NCI-H748 (cell line): ENCODE measurements at regions not wholly inside any gene's neighbourhood (a gene's known extent, or its start where the extent isn't known, plus 50 kb on each side); places are given as distances from the start of the nearest gene placed in this dataset.
"Not testable (repeated sequence)": the region's sequence is repeated elsewhere in the genome, so short reads cannot be mapped to it uniquely, and the experiment has no call there.

Source experiments
- DNase-seq: peaks from one replicate; lab custom pipeline; 2025; ENCODE audit not compliant: unreplicated experiment; lab: John Stamatoyannopoulos, UW

DNA sequence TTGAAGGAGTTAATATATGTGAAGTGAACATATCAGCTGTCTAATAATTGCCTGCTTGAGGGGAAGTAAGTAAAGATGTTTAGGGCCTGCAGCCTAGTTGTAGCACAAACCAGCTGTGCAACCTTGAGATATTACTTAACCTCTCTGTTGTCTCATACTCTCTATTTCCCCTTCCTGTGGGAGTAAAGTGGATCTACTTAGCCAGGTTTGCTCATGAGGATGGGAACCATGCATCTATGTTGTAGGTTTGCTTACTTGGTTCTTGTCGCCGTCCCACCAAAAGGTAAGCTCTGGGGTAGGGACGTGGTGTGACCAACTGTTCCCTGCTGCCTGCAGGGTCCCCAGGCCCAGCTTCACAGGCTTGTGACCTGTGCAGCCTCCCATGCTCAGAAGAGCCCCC is 362.7 kb upstream of the SULF2 start:
- DNase-seq = no peak

DNA sequence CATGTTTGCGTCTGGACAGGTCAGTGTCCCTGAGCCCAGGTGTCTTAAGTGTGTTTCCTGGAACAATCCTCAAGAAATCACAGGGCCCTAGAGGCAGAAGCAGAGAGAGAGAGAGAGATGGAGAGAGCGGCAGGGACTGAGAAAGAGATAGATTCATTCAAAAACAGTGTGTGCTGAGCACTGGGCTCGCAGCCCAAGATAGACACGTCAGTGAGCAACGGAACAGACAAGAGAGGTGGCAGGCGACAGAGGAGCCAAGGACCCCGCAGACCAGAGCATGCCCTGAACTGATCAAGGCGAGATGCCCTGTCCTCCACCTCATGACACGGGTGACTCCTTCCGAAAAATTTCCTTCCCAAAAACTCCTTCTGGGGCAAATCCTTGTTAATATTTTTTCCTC is 362.0 kb upstream of the SULF2 start:
- no peak for DNase-seq

DNA sequence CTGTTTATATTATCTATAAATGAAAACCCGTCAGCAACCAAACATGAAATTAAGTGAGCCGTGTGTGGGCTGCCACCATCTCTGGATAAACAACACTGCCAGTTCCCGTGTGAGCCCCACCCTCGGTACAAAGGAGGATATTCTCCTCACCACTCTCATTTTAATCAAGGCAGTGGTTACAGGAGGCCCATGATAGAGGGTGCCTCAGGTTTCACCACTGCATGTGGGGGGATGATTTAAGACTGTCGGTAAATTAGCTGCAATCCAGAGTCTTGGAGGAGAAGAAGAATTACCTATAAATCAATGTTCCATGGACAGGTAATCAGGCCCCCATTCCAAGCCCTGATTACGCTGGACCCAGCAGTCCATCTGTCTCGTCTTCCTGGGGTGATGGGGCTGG is 361.6 kb upstream of the SULF2 start:
- peak; percentile 13 for DNase-seq

DNA sequence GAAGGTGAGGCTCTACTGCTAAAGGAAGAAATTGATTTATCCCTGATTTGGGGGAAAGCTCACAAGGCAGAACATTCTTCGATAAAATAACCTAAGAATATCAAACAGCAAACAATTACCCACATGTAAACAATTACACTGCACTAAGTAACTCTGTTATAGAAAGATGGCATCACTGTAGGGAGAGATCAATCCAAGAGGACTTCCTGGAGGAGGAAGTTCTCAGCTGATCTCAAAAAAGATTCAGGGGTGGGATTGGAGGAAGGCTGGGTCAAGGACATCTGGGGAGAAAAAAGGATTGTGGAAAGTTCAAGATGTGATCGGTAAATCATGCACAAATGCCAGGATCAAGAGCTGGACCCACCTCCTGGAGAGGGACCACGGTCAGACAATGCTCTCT is 361.0 kb upstream of the SULF2 start:
- no peak for DNase-seq

DNA sequence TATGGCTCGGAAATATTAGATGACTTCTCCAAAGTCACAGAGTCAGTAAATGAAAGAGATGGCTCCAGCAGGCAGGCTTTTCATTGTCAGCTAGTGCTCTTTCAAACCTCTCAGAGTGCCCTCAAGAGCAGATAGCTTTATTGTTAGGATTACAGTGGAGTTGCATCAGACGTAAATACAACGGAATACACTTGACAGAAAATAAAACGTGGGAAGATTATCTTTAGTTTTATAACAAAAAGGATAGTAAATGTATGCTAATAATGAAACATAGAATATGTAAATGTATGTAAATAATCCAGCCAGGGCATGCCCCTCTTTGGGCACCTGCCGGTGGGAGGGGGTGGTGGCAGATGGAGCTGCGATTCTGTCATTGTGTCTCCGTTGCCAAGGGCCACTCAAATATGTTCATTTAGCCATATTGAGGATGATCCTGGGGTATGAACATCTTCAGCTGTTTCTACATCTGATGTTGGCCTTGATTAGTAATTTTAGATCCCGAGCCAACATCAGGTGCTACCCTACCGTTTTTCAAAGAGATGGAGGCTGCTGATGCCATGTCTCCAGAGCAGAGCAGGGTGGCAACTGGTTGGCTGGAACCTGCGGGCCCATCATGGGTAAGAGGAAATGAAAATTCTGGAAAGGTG is 358.3 kb upstream of the SULF2 start:
- DNase-seq = peak; percentile 6

DNA sequence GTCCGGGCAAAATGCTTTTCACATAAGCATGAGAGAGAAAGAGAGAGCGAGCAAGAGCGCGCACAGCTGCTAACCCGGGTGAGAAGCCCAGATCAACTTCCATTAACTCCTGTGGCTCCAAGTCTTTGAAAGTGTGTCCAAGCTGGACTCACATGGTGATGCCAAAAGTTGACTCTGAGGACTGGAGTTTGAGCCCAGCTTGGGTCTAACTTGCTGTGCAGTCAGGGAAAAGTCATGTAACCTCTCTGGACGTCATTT is 357.2 kb upstream of the SULF2 start:
- DNase-seq = no peak

DNA sequence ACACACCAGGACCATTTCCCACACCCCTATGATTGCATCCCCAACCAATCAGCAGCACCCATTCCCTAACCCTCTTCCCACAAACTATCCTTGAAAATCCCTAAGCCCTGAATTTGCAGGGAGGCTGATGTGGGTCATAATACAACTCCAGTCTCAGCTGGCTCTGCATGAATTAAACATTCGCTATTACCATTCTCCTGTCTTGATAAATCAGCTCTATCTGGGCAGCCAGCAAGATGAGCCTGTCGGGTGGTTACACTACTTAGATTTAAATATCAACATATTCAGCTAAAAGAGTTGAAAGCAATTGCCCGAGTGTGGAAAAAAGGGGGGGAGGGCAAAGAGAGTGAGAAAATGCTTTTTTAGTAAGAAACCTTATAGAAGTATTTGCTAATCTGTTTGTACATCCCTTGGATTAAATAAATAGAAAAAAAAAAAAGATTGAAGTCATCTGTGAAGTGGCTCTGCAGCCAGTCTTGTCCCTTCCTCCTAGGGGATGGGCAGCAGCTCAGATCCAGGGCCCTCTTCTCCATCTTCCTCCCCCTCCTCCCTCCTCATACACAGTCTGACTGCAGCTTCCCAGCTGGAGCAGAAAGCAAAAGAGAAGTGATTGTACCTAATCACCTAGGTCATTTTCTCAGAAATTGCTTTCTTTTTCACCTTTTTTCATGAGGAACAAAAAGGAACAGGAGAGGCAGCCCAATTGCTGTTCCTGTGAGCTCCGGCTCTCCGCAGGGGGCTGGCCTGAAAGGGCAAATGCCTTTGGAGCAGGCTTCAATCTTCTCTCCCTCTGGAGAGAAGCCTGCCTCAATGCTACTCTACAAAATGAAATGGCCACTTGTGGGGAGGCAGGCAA is 356.6 kb upstream of the SULF2 start:
- DNase-seq = no peak

DNA sequence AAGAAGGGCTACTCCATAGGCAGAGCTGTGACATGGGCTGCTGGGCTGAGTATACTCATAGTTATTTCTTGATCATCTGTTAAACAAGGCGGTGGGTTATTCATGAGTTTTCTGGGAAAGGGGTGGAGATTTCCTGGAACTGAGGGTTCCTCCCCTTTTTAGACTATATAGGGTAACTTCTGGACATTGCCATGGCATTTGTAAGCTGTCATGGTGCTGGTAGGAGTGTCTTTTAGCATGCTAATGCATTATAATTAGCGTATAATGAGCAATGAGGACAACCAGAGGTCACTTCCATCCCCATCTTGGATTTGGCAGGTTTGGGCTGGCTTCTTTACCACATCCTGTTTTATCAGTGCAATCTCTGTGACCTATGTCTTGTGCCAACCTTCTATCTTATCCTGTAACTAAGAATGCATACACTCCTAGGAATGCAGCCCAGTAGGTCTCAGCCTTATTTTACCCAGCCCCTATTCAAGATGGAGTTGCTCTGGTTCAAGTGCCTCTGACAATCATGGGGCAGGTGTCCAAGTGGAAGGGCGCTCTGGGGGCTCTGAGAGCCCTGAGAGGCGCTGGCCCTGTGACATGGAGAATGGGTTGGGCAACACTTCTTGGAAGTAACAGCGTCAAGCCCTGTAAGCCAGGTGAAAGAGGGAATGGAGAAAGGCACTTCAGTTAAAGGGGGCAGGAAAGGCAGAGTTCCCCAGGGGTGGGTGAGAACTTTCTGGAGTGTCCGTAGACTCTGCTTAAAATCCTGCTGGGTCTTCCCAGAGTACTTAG is 354.2 kb upstream of the SULF2 start:
- no peak for DNase-seq

DNA sequence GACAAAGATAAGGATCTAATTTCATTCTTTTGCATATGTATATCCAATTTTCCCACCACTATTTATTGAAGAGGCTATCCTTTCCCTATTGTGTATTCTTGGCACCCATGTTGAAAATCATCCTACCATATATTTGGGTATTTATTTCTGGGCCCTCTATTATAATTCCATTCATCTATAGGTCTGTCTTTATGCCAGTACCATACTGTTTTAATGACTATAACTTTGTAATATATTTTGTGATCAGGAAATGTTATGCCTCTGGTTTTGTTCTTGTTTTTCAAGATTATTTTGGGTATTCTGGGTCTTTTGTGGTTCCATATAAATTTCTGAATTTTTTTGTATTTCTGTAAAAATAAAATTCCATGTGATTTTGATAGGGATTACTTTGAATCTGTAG is 347.6 kb upstream of the SULF2 start:
- no peak for DNase-seq

DNA sequence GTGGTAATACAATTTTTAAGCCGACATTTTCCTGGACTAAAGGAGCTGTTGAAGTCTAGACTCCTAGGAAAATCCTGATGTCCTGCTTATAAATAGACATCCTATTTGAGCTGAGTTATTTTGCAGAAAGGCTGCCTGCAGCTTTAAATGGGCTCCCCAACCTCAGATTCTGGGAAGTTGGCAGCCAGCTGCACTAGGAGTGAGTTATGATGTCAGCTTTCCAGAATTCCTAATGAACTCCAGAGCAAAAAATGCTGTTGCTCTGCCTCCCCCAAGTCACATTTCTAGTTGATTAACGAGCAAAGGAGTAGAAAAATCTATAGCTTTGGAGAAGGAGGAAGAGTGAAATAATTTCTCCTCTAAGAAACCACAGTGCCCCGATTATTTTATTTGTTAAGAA is 346.3 kb upstream of the SULF2 start:
- no peak for DNase-seq

DNA sequence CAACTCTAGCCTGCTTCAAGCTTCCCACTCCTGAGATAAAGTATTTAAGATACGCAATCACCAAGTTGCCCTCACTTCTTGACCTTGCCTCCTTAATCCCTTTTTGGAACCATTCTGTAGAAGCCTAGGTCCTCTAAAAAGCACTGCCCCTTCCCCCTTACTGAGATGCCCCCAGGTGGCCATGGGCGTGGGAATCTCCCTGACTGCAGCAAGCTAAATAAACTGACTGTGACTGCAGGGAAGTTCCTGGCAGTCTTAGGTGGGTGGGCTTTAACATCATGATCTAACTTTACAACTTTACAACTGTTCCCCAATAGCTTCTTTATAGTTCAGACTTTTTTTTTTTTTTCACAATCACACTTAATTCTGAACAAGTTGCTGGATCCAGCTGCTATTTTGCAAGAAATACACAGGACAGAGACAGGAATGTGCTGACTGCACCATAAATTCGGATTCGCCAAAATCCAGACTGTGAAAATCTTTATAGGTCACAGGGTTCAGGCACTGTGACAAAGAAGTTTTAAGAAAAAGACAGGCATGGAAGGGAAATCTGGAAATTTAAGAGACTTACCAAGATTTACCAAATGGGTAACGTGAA is 344.2 kb upstream of the SULF2 start:
- no peak for DNase-seq

DNA sequence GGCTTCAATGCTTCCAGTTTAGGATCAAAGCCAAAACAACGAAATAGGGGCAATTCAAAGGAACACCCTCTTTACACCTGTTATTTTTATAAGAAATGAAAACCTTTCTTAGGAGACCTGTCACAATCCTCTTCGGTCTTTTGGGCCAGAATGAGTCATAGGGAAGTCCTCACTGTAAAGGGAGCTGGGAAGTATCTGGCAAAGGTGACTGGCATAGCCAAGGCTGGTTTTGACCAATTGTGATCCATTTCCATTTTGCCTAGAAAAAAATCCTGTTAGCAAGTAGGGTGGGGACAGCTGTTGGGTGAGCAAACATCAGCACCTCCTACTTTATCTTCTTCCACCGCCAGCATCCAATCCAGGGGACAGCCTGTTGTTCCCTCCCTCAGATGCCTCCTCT is 343.2 kb upstream of the SULF2 start:
- no peak for DNase-seq

DNA sequence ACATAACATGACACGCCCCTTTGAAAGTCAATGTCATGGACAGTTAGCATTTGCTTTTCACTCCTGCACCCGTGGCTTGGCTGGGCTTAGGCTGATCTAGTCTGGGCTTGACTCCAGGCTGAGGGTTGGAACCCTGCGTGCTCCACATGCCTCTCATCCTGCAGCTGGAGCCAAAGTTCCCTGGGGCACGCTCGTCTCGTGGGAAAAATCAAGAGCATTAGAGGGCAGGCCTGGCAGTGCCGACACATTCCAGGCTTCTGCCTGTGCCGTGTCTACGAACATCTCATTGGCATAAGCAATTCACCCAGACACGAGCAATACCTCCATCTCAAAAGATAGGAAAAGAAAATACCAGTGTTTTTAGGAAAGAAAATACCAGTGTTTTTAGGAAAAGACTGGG is 342.7 kb upstream of the SULF2 start:
- not testable (repeated sequence) for DNase-seq

DNA sequence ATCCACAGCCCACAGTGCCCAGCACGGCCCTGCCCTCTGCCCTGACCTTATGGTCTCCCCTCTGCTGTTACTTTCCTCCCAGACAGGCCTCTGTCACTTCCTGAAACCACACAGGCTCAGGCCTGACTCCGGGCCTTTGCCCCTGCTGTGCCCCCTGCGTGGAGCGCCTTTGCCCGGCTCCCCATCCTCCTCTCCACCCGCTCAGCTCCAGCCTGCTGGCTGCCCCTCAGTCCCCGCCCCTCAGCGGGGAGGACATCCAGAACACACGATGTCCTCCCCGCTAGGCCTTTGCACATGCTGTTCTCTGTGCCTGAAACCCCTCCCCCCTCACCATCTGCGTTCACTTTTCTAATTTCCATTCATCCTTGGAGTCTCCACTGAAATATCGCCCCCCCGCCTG is 341.9 kb upstream of the SULF2 start:
- DNase-seq = not testable (repeated sequence)

DNA sequence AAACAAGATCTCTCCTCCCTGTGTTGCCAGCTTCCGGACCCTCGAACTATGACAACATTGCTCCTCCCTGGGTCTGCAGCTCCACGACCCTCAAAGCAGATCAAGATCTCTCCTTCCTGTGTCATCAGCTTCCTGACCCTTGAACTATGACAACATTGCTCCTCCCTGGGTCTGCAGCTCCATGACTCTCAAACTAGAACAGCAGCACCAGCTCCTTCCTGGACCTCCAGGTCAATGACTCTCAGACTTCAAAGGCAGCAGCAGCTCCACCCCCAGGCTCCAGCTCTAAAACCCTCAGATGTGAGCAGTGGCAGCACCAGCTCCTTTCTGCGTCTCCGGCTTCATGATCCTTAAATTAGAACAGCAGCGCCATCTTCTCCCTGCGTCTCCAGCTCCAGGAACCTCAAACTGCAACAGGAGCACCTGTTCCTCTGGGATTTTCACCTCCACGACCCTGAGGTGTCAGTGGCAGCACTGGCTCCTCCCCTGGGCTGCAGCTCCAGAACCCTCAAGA is 341.0 kb upstream of the SULF2 start:
- DNase-seq = no peak

DNA sequence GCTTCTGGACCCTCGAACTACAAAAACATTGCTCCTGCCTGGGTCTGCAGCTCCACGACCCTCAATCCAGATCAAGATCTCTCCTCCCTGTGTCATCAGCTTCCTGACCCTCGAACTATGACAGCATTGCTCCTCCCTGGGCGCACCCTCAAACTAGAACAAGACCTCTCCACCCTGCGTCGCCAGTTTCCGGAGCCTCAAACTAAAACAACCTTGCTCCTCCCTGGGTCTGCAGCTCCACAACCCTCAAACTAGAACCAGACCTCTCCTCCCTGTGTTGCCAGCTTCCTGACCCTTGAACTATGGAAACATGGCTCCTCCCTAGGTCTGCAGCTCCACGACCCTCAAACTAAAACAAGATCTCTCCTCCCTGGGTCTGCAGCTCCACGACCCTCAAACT is 339.7 kb upstream of the SULF2 start:
- DNase-seq = no peak

DNA sequence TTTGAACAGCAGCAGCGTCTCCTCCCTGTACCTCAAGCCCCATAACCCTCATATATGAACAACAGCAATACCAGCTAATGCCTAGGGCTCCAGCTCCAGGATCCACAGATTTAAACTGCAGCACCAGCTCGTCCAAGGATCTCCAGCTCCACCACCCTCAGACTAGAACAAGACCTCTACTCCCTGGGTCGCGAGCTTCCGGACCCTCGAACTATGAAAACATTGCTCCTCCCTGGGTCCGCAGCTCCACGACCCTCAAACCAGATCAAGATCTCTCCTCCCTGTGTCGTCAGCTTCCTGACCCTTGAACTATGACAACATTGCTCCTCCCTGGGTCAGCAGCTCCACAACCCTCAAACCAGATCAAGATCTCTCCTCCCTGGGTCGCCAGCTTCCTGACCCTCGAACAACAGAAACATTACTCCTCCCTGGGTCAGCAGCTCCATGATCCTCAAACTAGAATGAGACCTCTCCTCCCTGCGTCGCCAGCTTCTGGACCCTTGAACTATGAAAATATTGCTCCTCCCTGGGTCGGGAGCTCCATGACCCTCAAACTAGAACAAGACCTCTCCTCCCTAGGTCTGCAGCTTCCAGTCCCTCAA is 339.0 kb upstream of the SULF2 start:
- no peak for DNase-seq

DNA sequence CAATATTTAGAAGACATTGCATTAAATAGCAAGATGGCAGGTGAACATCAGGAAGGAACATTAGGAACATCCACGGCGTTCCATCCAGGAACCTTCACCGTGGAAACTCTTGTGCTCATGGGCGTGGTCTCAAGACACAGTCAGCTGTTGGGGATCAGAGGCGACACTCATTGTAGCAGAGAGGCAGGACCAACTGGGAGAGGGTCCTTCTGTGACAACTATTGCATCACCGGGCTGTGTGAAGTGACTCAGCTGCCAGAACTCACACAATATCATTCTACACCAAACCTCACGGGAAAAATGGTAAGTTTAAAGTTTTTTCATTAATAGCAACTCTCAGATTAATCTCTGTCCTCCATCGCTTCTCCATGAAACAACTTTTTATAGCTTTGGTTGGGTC is 334.8 kb upstream of the SULF2 start:
- DNase-seq = no peak

DNA sequence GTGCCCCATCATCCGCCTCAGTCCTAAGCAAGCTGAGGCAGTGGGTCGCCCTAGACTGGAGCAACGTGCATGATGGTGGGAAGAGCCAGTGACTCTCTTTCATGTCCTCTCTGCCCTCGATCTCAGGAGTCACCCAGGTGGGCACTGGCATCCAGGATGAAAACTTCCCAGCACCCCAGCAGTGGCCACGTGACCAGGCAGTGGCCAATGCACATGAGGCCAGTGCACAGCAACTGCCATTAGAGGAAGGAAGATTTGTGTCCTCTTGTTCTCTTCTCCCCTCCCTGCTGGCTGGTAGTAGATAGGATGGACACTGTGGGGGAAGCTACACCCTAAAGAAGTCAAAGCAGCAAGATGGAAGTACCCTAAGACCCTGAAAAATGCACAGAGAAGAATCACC is 334.1 kb upstream of the SULF2 start:
- not testable (repeated sequence) for DNase-seq

DNA sequence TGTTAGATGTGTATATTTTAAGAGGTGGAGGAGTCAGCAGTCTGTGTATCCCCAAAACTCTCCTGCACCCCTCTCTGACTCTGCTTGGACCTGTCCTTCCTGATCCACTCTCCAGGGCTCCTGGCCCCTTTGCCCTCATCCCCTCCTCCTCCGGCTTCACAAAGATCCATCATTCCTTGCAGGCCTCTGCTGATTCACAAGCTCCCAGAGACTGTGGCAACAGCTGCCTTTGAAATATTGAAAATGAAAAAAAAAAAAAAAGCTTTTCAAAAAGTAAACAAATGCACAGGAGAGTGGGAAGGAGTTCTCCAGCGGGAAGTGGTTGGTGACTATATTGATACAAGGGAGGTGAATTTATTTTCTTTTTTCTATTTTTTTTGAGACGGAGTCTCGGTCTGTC is 330.2 kb upstream of the SULF2 start:
- DNase-seq = no peak

DNA sequence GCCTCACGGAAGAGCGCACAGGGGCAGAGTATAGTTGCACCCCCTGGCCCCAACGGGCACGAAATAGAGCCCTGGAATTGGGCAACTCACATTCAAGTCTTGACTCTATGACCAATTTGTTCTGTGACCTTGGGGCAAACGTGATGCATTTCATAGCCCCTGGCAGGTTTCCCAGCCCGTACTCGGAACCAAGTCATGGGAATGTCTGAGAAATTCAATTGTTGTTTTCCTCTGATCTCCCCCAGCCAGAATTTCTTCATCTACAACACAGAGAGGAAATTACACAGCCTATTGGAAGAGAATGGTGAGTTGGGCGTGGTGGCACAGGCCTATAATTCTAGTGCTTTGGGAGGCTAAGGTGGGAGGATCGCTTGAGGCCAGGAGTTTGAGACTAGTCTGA is 322.3 kb upstream of the SULF2 start:
- no peak for DNase-seq
